Fibroblast of gingiva (primary cell): ENCODE measurements at regions not wholly inside any gene's neighbourhood (a gene's known extent, or its start where the extent isn't known, plus 50 kb on each side); places are given as distances from the start of the nearest gene placed in this dataset.
"Not testable (repeated sequence)": the region's sequence is repeated elsewhere in the genome, so short reads cannot be mapped to it uniquely, and the experiment has no call there.

Experiments
- DNase-seq: peaks from one replicate; pipeline ENCODE4 v3.0.0-alpha.2; 2011; ENCODE audit warnings: low read depth

- no peak for DNase-seq
Observed at GRCh38 chr18:5720132-5720531, 175.2 kb downstream of the TMEM200C start.

- no peak for DNase-seq
Observed at GRCh38 chr18:5717256-5717655, 173.5 kb upstream of the EPB41L3 start.

GRCh38 chr18:5710676-5711075 lies 166.9 kb upstream of the EPB41L3 start:
- DNase-seq = no peak

GRCh38 chr18:5710235-5710634 lies 166.4 kb upstream of the EPB41L3 start:
- DNase-seq = no peak

- DNase-seq = no peak
Observed at GRCh38 chr18:5709476-5710095, 165.8 kb upstream of the EPB41L3 start.

GRCh38 chr18:5707586-5707985 lies 163.8 kb upstream of the EPB41L3 start:
- no peak for DNase-seq

- no peak for DNase-seq
Observed at GRCh38 chr18:5705393-5705792, 161.6 kb upstream of the EPB41L3 start.

GRCh38 chr18:5704847-5705246 lies 161.1 kb upstream of the EPB41L3 start:
- DNase-seq = no peak

GRCh38 chr18:5702016-5702415 lies 158.2 kb upstream of the EPB41L3 start:
- DNase-seq = not testable (repeated sequence)

- no peak for DNase-seq
Observed at GRCh38 chr18:5693699-5694294, 150.0 kb upstream of the EPB41L3 start.

GRCh38 chr18:5678779-5679406 lies 135.1 kb upstream of the EPB41L3 start:
- DNase-seq = no peak

- DNase-seq = no peak
Observed at GRCh38 chr18:5678278-5678677, 134.5 kb upstream of the EPB41L3 start.

GRCh38 chr18:5673616-5674015 lies 129.8 kb upstream of the EPB41L3 start:
- DNase-seq = no peak

- no peak for DNase-seq
Observed at GRCh38 chr18:5669585-5669984, 125.8 kb upstream of the EPB41L3 start.

- DNase-seq = no peak
Observed at GRCh38 chr18:5668087-5668715, 124.4 kb upstream of the EPB41L3 start.

- DNase-seq = no peak
Observed at GRCh38 chr18:5667356-5667755, 123.6 kb upstream of the EPB41L3 start.

- no peak for DNase-seq
Observed at GRCh38 chr18:5662586-5663090, 118.8 kb upstream of the EPB41L3 start.

GRCh38 chr18:5661179-5661578 lies 117.4 kb upstream of the EPB41L3 start:
- no peak for DNase-seq

GRCh38 chr18:5653802-5654201 lies 110.0 kb upstream of the EPB41L3 start:
- DNase-seq = no peak

- no peak for DNase-seq
Observed at GRCh38 chr18:5651736-5652135, 107.9 kb upstream of the EPB41L3 start.

GRCh38 chr18:5649439-5649838 lies 105.6 kb upstream of the EPB41L3 start:
- DNase-seq = no peak

- DNase-seq = no peak
Observed at GRCh38 chr18:5646739-5647138, 102.9 kb upstream of the EPB41L3 start.

GRCh38 chr18:5643288-5643687 lies 99.5 kb upstream of the EPB41L3 start:
- no peak for DNase-seq
